LHCN-M2 (cell line): ENCODE measurements at regions not wholly inside any gene's neighbourhood (a gene's known extent, or its start where the extent isn't known, plus 50 kb on each side); places are given as distances from the start of the nearest gene placed in this dataset.
"Not testable (repeated sequence)": the region's sequence is repeated elsewhere in the genome, so short reads cannot be mapped to it uniquely, and the experiment has no call there.

Experiments used
- DNase-seq: peaks from one replicate; pipeline ENCODE4 v3.0.0-alpha.2; 2012; ENCODE audit warnings: low read depth

- no peak for DNase-seq
Observed at GRCh38 chr12:14207905-14208551, 157.5 kb upstream of the ATF7IP start.

- no peak for DNase-seq
Observed at GRCh38 chr12:14211947-14212387, 153.5 kb upstream of the ATF7IP start.

GRCh38 chr12:14213542-14213941 is 151.9 kb upstream of the ATF7IP start:
- peak; percentile 76 for DNase-seq

- DNase-seq, result no peak
Observed at GRCh38 chr12:14214495-14214894, 151.0 kb upstream of the ATF7IP start.

- not testable (repeated sequence) for DNase-seq
Observed at GRCh38 chr12:14215949-14216348, 149.5 kb upstream of the ATF7IP start.

GRCh38 chr12:14216405-14217294 is 148.8 kb upstream of the ATF7IP start:
- peak; percentile 50 for DNase-seq

GRCh38 chr12:14219156-14219555 is 146.3 kb upstream of the ATF7IP start:
- DNase-seq, result no peak

GRCh38 chr12:14219670-14220069 is 145.8 kb upstream of the ATF7IP start:
- DNase-seq, result not testable (repeated sequence)

GRCh38 chr12:14225064-14225463 is 140.4 kb upstream of the ATF7IP start:
- DNase-seq, result no peak

- not testable (repeated sequence) for DNase-seq
Observed at GRCh38 chr12:14235176-14235575, 130.3 kb upstream of the ATF7IP start.

- not testable (repeated sequence) for DNase-seq
Observed at GRCh38 chr12:14236641-14237040, 128.8 kb upstream of the ATF7IP start.

GRCh38 chr12:14238221-14238792 is 127.2 kb upstream of the ATF7IP start:
- no peak for DNase-seq

GRCh38 chr12:14239350-14239934 is 126.0 kb upstream of the ATF7IP start:
- peak; percentile 86 for DNase-seq

GRCh38 chr12:14239935-14240872 is 125.3 kb upstream of the ATF7IP start:
- no peak for DNase-seq

GRCh38 chr12:14240873-14241220 is 124.6 kb upstream of the ATF7IP start:
- no peak for DNase-seq

- not testable (repeated sequence) for DNase-seq
Observed at GRCh38 chr12:14242825-14243224, 122.7 kb upstream of the ATF7IP start.

GRCh38 chr12:14243941-14244340 is 121.5 kb upstream of the ATF7IP start:
- no peak for DNase-seq

GRCh38 chr12:14244876-14245669 is 120.4 kb upstream of the ATF7IP start:
- no peak for DNase-seq

GRCh38 chr12:14247166-14247565 is 118.3 kb upstream of the ATF7IP start:
- DNase-seq, result no peak

GRCh38 chr12:14249368-14249767 is 116.1 kb upstream of the ATF7IP start:
- DNase-seq, result no peak
